C4-2B (cell line): ENCODE measurements at regions not wholly inside any gene's neighbourhood (a gene's known extent, or its start where the extent isn't known, plus 50 kb on each side); places are given as distances from the start of the nearest gene placed in this dataset.
"Not testable (repeated sequence)": the region's sequence is repeated elsewhere in the genome, so short reads cannot be mapped to it uniquely, and the experiment has no call there.

Source experiments
- H3K27ac ChIP-seq: fragments of 450-650 bp; 2 replicates; pipeline ENCODE4 v1.5.1; 2017
- ZFX ChIP-seq: fragments of 450-650 bp; IDR thresholded peaks from 2 replicates; pipeline ENCODE4 v1.6.1; 2017
- TF ChIP-seq, protein P1 (sequence below): fragments of 450-650 bp; conservative IDR thresholded peaks from 2 replicates; pipeline ENCODE4 v1.5.1; 2017; ENCODE audit warnings: mild to moderate bottlenecking

DNA sequence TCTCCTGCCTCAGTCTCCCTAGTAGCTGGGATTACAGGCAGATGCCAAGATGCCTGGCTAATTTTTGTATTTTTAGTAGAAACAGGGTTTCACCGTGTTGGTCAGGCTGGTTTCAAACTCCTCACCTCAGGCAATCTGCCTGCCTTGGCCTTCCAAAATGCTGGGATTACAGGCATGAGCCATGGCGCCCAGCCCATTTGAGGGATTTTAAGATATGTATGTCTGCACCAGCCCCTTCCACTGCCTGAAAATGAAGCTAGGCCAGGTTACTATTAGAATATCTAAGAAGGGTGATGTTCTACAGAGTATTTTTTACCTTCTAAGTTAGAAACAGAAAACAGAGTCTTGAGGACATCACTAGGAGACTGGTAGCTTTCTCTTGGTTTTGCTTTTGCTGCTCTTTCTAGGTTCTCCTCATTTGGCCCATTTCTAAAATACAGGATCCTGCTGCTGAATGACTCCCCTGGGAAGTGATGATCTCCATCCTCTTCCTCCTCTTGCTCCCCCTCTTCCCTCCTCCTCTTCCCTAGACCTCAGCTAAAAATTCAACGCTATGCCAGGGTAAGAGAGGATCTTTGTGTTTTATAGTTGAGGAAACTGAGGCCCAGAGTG lies 118.5 kb downstream of the MYCN start:
- H3K27ac ChIP-seq, result no peak overlapping the region
- no peak for TF ChIP-seq ZFX
- TF ChIP-seq, protein P1, sequence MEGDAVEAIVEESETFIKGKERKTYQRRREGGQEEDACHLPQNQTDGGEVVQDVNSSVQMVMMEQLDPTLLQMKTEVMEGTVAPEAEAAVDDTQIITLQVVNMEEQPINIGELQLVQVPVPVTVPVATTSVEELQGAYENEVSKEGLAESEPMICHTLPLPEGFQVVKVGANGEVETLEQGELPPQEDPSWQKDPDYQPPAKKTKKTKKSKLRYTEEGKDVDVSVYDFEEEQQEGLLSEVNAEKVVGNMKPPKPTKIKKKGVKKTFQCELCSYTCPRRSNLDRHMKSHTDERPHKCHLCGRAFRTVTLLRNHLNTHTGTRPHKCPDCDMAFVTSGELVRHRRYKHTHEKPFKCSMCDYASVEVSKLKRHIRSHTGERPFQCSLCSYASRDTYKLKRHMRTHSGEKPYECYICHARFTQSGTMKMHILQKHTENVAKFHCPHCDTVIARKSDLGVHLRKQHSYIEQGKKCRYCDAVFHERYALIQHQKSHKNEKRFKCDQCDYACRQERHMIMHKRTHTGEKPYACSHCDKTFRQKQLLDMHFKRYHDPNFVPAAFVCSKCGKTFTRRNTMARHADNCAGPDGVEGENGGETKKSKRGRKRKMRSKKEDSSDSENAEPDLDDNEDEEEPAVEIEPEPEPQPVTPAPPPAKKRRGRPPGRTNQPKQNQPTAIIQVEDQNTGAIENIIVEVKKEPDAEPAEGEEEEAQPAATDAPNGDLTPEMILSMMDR, result no peak

DNA sequence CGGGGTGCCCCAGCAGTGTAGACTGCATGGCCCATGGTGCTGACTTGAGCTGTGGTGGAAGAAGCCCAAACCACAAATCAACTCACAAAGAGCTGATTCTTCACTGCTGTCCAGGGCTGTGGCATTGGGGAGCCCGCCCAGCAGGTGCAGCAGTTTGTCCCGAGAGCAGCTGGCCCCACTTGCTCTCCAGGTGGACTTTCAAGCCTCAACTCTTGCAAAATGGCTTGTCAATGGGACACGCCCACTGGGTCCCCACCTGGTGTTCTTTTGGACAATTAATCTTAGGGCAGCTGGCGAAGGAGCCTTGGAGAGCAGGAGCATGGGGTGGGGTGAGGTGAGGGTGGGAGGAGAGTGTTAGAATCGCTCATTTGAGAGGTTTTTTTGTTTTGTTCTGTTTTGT lies 117.9 kb downstream of the MYCN start:
- H3K27ac ChIP-seq, result no peak overlapping the region
- no peak for TF ChIP-seq ZFX
- TF ChIP-seq, protein P1, result no peak

DNA sequence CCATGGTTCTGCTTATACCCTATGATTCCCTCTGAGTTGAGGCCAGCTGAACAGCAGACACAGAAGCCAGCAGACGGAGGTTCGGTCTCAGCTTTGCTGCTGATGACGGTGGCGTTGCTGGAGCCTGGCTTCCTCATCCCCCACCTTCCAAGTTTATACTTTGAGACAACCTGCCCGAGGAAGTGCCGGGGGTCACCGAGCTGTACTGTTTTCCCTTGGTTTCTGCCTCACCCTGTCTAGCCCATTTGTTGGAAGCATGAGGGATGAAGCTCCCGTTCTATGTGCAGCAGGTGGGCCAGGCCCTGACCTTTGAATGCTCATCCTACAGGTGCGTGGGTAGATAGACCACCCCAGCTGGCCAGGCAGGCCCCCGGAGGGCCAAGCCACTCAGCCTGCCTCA lies 117.3 kb downstream of the MYCN start:
- H3K27ac ChIP-seq, result no peak overlapping the region
- TF ChIP-seq, protein P1, result no peak
- TF ChIP-seq ZFX, result no peak

DNA sequence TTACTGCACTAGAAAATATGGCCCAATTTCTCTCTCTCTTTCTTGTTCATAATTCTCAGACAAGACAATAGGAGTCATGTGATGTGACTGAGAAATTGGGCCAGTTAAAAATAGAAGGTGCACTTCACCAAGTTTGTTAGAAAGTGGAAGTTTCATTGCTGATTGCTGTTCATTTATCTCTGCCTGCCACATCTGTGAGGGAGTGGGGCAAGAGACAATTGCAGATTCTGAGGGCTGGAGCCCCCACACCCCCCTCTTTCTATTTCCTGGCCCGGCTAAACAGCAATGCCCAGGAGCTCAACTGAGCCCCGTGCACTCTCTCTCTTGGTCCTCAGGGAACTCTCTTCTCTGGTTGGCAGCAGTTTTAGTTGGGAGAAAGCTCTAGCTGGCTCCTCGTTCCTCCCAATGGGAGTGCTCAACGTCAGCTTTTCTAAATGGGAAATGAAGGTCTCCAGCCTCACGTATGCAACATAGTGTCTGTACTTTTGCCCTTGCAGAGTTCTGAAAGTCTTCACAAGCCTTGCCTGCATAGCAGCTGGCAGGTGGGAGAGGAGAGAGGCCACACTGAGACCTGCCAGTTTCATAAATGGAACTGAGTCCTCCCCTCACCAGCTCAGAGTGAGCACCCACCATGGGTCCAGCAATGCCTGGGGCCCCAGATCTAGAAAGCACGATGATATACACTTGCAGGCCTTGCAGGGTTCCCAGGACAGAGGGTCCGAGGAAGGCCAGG lies 115.7 kb downstream of the MYCN start:
- no peak for TF ChIP-seq ZFX
- TF ChIP-seq, protein P1, result no peak
- no peak overlapping the region for H3K27ac ChIP-seq

DNA sequence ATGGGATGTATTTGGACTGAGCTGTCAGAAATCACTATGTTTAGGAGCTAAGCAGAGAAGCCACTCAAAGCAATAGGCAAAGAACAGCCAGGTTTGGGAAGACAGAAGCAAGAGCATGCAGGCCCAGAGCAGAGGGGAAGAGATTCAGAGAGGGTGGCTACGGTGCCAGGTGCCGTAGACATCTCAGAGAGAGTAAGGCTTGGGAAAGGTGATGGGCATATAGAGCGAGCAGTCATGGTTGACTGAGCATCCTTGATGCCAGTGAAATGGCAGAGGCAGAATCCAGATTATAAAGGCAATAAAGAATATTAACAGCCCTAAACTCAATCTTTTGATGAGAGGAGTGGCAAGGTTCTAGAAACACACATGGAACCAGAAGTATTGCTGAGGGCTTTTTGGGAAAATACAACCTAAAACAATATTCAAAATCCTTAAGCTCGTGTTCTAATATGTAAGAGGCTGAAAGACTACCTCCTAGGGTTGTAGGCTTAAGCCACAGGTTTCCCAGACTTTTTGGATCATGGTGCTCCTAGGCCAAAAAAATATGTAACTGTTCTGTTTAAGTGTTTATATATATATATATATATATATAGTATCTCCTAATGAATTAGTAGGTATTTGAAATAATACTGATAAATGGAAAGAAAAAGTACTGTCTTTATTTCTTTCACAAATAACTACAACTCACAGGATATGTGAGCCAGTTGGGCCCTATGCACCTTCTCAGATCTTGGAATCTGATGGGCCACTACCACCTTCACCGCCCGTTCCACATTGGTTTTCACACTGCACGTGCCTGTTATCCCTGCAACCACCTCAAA lies 113.3 kb downstream of the MYCN start:
- no peak overlapping the region for H3K27ac ChIP-seq
- TF ChIP-seq, protein P1, result no peak
- TF ChIP-seq ZFX, result no peak

DNA sequence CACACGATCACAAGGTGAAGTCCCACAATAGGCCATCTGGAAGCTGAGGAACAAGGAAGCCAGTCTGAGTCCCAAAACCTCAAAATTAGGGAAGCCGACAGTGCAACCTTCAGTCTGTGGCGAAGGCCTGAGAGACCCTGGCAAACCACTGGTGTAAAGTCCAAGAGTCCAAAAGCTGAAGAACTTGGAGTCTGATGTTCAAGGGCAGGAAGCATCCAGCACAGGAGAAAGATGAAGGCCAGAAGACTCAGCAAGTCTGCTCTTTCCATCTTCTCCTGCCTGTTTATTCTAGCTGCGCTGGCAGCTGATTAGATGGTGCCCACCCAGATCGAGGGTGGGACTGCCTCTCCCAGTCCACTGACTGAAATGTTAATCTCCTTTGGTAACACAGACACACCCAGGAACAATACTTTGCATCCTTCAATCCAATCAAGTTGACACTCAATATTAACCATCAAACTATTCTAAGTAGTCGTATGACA lies 112.3 kb downstream of the MYCN start:
- H3K27ac ChIP-seq, result not testable (repeated sequence)

DNA sequence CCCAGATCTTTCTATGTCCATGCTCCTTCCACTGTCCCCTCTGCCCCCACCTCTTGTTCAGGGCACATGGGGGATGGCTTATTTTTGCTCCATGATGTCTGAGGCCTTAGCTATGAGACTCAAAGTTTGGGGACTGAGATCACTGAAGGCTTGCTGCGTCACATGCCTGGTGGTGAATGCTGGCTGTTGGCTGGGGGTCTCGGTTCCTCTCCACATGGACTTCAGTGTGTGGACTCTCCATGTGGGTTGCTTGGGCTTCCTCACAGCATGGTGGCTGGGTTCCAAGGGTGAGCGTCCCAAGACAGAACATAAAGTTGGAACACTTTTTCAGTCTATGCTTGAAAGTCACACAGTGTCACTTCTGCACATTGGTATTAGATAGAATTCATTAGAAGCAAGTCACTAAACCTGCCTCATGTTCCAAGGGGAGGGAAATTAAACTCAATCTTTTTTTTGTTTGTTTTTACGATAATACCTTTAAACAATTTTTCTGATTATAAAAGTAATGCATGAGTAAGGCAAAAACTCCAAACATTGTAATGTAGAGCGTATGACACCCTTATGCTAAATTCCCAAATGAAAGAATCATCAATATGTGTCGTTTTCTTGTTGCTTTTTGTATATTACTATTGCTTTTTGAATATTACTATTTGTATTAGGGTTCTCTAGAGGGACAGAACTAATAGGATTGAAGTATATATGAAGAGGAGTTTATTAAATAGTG lies 111.7 kb downstream of the MYCN start:
- no peak for TF ChIP-seq ZFX
- TF ChIP-seq, protein P1, result no peak
- no peak overlapping the region for H3K27ac ChIP-seq
